ENCODE measurements at regions not wholly inside any gene's neighbourhood (a gene's known extent, or its start where the extent isn't known, plus 50 kb on each side); places are given as distances from the start of the nearest gene placed in this dataset.
"Not testable (repeated sequence)": the region's sequence is repeated elsewhere in the genome, so short reads cannot be mapped to it uniquely, and the experiment has no call there.

GRCh38 chr9:62843706-62844290, 1654.0 kb downstream of the SPATA31A7 start:
- TF ChIP-seq POLR2AphosphoS5 (IDR thresholded peaks at IDR 0.05; ENCODE audit: low read depth, low read length); POLR2A (IDR thresholded peaks at IDR 0.05; ENCODE audit: low read depth, low read length); TAF1 (IDR thresholded peaks at IDR 0.05; ENCODE audit: low read depth, low read length); SPI1 (IDR thresholded peaks at IDR 0.05; ENCODE audit: low read depth, low read length); POU2F2 (IDR thresholded peaks at IDR 0.05; ENCODE audit: low read depth, low read length); PAX5 (IDR thresholded peaks at IDR 0.05; ENCODE audit: insufficient read depth, low read length, severe bottlenecking): not testable (repeated sequence)
